IMR-90 (cell line): ENCODE measurements at regions not wholly inside any gene's neighbourhood (a gene's known extent, or its start where the extent isn't known, plus 50 kb on each side); places are given as distances from the start of the nearest gene placed in this dataset.

Experiments
- ATAC-seq: fragments of 200-7000 bp; cut with Tn5 transposase; 2 replicates; pipeline ENCODE4 v1.9.1; 2020; ENCODE audit warnings: low read depth, mild to moderate bottlenecking, moderate library complexity
- BruUV-seq: library from RNA; stranded (reverse); fragments of 400-500 nt; replicated peaks from 2 replicates; lab custom pipeline; 2021; lab: Mats Ljungman, UMichigan
- CTCF ChIA-PET: fragments of 300-600 bp; formaldehyde crosslinking; extraction: SDS; loops from one replicate; lab custom pipeline; 2021; ENCODE audit warnings: antibody characterized with exemption; lab: Yijun Ruan, JAX
- POLR2A ChIA-PET: fragments of 300-600 bp; sonication (Branson Sonifier 250); formaldehyde crosslinking; loops from one replicate; lab custom pipeline; 2022; ENCODE audit warnings: antibody characterized with exemption; ENCODE audit not compliant: unreplicated experiment; lab: Charles Lee
- DNase-seq: peaks from one replicate; pipeline ENCODE4 v3.0.0; 2013
- H2AFZ ChIP-seq: replicated peaks from 2 replicates; pipeline ENCODE3; 2013; ENCODE audit warnings: low read length, mild to moderate bottlenecking; ENCODE audit not compliant: poor library complexity
- H2AK5ac ChIP-seq: 2 replicates; pipeline ENCODE4 v1.6.1; 2013; ENCODE audit warnings: low read depth, low read length, inconsistent platforms
- H2AK9ac ChIP-seq: replicated peaks from 2 replicates; pipeline ENCODE3; 2013; ENCODE audit warnings: mild to moderate bottlenecking, low read depth, low read length, moderate library complexity; ENCODE audit not compliant: poor library complexity
- H2BK120ac ChIP-seq: 2 replicates; pipeline ENCODE4 v1.6.1; 2013; ENCODE audit warnings: low read depth, low read length, inconsistent platforms
- H2BK15ac ChIP-seq: 3 replicates; pipeline ENCODE4 v1.6.1; 2013; ENCODE audit warnings: low read depth, low read length, inconsistent platforms
- H2BK20ac ChIP-seq: 2 replicates; pipeline ENCODE4 v1.6.1; 2013; ENCODE audit warnings: low read depth, mild to moderate bottlenecking, inconsistent platforms, low read length, moderate library complexity
- H2BK5ac ChIP-seq: 2 replicates; pipeline ENCODE4 v1.6.1; 2013; ENCODE audit warnings: mild to moderate bottlenecking, low read depth, low read length, inconsistent platforms; ENCODE audit not compliant: poor library complexity, severe bottlenecking
- H3K14ac ChIP-seq: replicated peaks from 2 replicates; pipeline ENCODE4 v1.6.1; 2013; ENCODE audit warnings: low read depth, low read length, inconsistent platforms
- H3K18ac ChIP-seq: 2 replicates; pipeline ENCODE4 v1.6.1; 2013; ENCODE audit warnings: low read depth, low read length, control low read depth
- H3K23ac ChIP-seq: 2 replicates; pipeline ENCODE4 v1.6.1; 2013; ENCODE audit warnings: low read depth, low read length, inconsistent platforms
- H3K27ac ChIP-seq: 2 replicates; pipeline ENCODE4 v1.5.1; 2013; ENCODE audit warnings: mild to moderate bottlenecking, control low read depth, low read length; ENCODE audit not compliant: insufficient read depth
- H3K27me3 ChIP-seq: 2 replicates; pipeline ENCODE4 v1.6.1; 2013; ENCODE audit warnings: low read length; ENCODE audit not compliant: control insufficient read depth, insufficient read depth
- H3K36me3 ChIP-seq: 2 replicates; pipeline ENCODE4 v1.6.1; 2013; ENCODE audit warnings: low read length, mixed read lengths; ENCODE audit not compliant: control insufficient read depth, insufficient read depth
- H3K4ac ChIP-seq: 2 replicates; pipeline ENCODE4 v1.6.1; 2013; ENCODE audit warnings: low read depth, low read length, inconsistent platforms
- H3K4me1 ChIP-seq: 2 replicates; pipeline ENCODE4 v1.6.1; 2013; ENCODE audit warnings: low read length, mixed read lengths; ENCODE audit not compliant: control insufficient read depth, insufficient read depth
- H3K4me2 ChIP-seq: 2 replicates; pipeline ENCODE4 v1.6.1; 2013; ENCODE audit warnings: low read depth, mild to moderate bottlenecking, control low read depth, low read length, moderate library complexity
- H3K4me3 ChIP-seq: 2 replicates; pipeline ENCODE4 v1.5.1; 2013; ENCODE audit warnings: low read depth, mild to moderate bottlenecking, control low read depth, low read length, moderate library complexity; ENCODE audit not compliant: insufficient read depth
- H3K56ac ChIP-seq: 2 replicates; pipeline ENCODE4 v1.6.1; 2013; ENCODE audit warnings: low read length, inconsistent platforms; ENCODE audit not compliant: insufficient read depth; ENCODE audit errors: extremely low read depth
- H3K79me1 ChIP-seq, 2 experiments: 2 replicates each; pipeline ENCODE4 v1.6.1; 2013; ENCODE audit warnings: low read length in 2 of 2, inconsistent platforms in 1 of 2, low read depth in 1 of 2
- H3K9ac ChIP-seq: 2 replicates; pipeline ENCODE4 v1.6.1; 2013; ENCODE audit warnings: low read depth, low read length, control low read depth
- H3K9me1 ChIP-seq: 2 replicates; pipeline ENCODE4 v1.6.1; 2013; ENCODE audit warnings: low read length, inconsistent platforms; ENCODE audit not compliant: insufficient read depth
- H3K9me3 ChIP-seq: 2 replicates; pipeline ENCODE4 v1.6.1; 2013; ENCODE audit warnings: low read length; ENCODE audit not compliant: control insufficient read depth, insufficient read depth
- H4K20me1 ChIP-seq: 2 replicates; pipeline ENCODE4 v1.6.1; 2013; ENCODE audit warnings: low read length, inconsistent platforms; ENCODE audit not compliant: insufficient read depth
- H4K5ac ChIP-seq: 2 replicates; pipeline ENCODE4 v1.6.1; 2013; ENCODE audit warnings: mild to moderate bottlenecking, low read depth, low read length, control low read depth
- H4K8ac ChIP-seq, 2 experiments: 2 replicates each; pipeline ENCODE4 v1.6.1; 2013; ENCODE audit warnings: low read depth in 2 of 2, low read length in 2 of 2, control low read depth in 1 of 2, inconsistent platforms in 1 of 2
- H4K91ac ChIP-seq: 2 replicates; pipeline ENCODE4 v1.6.1; 2013; ENCODE audit warnings: low read depth, low read length, inconsistent platforms; ENCODE audit not compliant: insufficient read depth
- WGBS, 2 experiments: methylation state at CpG; one replicate each; pipeline versions ENCODE4 v1.1.5 to v1.1.7; 2013; ENCODE audit warnings: missing lambda C conversion rate in 2 of 2; ENCODE audit not compliant: insufficient read length in 1 of 2; ENCODE audit errors: extremely low coverage in 2 of 2; 5-methylcytosine and 5-hydroxymethylcytosine counted together
- dilution Hi-C: fragments of 300-500 bp; cut with HindIII; formaldehyde crosslinking; loops from one replicate; pipeline ENCODE4 v1.14.3; 2018; ENCODE audit warnings: low sequenced_read_pairs; ENCODE audit not compliant: unreplicated experiment
- in situ Hi-C: fragments of 300-500 bp; cut with MboI; formaldehyde crosslinking; loops from 3 replicates; pipeline ENCODE4 v1.14.3; 2019; ENCODE audit warnings: low sequenced_read_pairs, inconsistent platforms, mixed read lengths
- intact Hi-C: fragments of 100-400 bp; cut with micrococcal nuclease; formaldehyde crosslinking; loops from 2 replicates; pipeline ENCODE4 v1.10.0; 2022
- TF ChIP-seq, protein P1 (sequence below): conservative IDR thresholded peaks from 2 replicates; pipeline ENCODE4 v1.5.1; 2012; ENCODE audit warnings: mild to moderate bottlenecking, low read depth, low read length, improper control_type of control experiment

DNA sequence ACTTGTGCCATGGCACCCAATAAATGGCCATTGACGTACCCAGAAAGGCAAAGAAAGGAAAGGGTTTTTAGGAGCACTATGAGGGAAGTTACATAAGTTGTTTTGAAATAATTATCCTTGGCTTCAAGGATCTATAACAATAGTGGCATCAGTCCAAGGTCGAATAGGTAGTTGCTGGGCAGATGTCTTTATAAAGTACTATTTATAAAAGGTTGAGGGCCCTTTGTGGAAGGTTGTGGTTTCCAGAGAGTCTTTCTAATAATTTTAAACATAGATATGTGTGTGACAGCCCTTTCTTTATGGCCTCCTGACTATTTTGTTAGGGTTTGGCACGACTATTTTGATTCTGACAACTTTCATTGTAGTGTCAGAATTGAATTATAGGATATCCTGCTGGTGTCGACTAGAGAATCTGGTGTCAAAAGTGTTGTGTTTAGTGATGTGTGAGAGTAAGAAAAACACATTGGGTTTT is 260.5 kb downstream of the PYDC2 start:
- Histone ChIP-seq H3K36me3 (no peaks in the 10 kb centered on the region), H3K27ac (no peak overlapping the region), H3K4me1 (no peaks in the 10 kb centered on the region), H3K79me1 (no peaks in the 10 kb centered on the region), H4K20me1 (no peaks in the 10 kb centered on the region), H4K5ac (no peak overlapping the region), H3K4me3 (no peak overlapping the region), H4K91ac (no peak overlapping the region), H2BK120ac (no peak overlapping the region), H3K27me3 (no peaks in the 10 kb centered on the region), H3K9me3 (peaks cover 2% of the 10 kb centered on the region; the same call in 1 of the 2 replicates), H3K4me2 (no peak overlapping the region), H2BK20ac (no peak overlapping the region), H3K9ac (no peak overlapping the region), H2AK5ac (no peak overlapping the region), H2BK15ac (no peak overlapping the region), H2AK9ac (no peak overlapping the region), H3K18ac (no peak overlapping the region), H3K14ac (no peak overlapping the region), H2BK5ac (no peak overlapping the region), H3K4ac (no peak overlapping the region), H3K9me1 (no peaks in the 10 kb centered on the region), H3K23ac (no peak overlapping the region), H4K8ac (no peak overlapping the region), H2AFZ (no peak overlapping the region), H3K56ac (no peak overlapping the region)
- TF ChIP-seq, protein P1, sequence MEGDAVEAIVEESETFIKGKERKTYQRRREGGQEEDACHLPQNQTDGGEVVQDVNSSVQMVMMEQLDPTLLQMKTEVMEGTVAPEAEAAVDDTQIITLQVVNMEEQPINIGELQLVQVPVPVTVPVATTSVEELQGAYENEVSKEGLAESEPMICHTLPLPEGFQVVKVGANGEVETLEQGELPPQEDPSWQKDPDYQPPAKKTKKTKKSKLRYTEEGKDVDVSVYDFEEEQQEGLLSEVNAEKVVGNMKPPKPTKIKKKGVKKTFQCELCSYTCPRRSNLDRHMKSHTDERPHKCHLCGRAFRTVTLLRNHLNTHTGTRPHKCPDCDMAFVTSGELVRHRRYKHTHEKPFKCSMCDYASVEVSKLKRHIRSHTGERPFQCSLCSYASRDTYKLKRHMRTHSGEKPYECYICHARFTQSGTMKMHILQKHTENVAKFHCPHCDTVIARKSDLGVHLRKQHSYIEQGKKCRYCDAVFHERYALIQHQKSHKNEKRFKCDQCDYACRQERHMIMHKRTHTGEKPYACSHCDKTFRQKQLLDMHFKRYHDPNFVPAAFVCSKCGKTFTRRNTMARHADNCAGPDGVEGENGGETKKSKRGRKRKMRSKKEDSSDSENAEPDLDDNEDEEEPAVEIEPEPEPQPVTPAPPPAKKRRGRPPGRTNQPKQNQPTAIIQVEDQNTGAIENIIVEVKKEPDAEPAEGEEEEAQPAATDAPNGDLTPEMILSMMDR, result no peak
- CTCF ChIA-PET, result no interaction called here
- no CpG with 5 or more reads among the region's 4 CpGs for WGBS, 2 experiments
- POLR2A ChIA-PET, result no interaction called here
- intact Hi-C loops, result no loop called here
- in situ Hi-C loops, result no loop called here
- no peak for ATAC-seq
- DNase-seq, result no peak
- BruUV-seq, result no TSS peak
- dilution Hi-C loops, result no loop called here
